GM21576 (cell line): ENCODE measurements at regions not wholly inside any gene's neighbourhood (a gene's known extent, or its start where the extent isn't known, plus 50 kb on each side); places are given as distances from the start of the nearest gene placed in this dataset.
"Not testable (repeated sequence)": the region's sequence is repeated elsewhere in the genome, so short reads cannot be mapped to it uniquely, and the experiment has no call there.

Source experiments
- ATAC-seq: cut with Tn5 transposase; IDR thresholded peaks from one replicate; pipeline ENCODE4 v1.9.1; 2021; ENCODE audit warnings: mild to moderate bottlenecking, moderate library complexity; ENCODE audit not compliant: unreplicated experiment

- ATAC-seq = not testable (repeated sequence)
Measured at GRCh38 chr4:97437998-97438705, 705.1 kb downstream of the STPG2 start.

- no peak for ATAC-seq
Measured at GRCh38 chr4:97453186-97453585, 690.1 kb downstream of the STPG2 start.

GRCh38 chr4:97457253-97457652, 686.0 kb downstream of the STPG2 start:
- ATAC-seq = no peak

- ATAC-seq = no peak
Measured at GRCh38 chr4:97468272-97468671, 675.0 kb downstream of the STPG2 start.

GRCh38 chr4:97475621-97476020, 667.7 kb downstream of the STPG2 start:
- ATAC-seq = no peak

GRCh38 chr4:97477974-97478373, 665.3 kb downstream of the STPG2 start:
- ATAC-seq = no peak

GRCh38 chr4:97479388-97479787, 663.9 kb downstream of the STPG2 start:
- ATAC-seq = no peak

GRCh38 chr4:97491856-97492255, 651.4 kb downstream of the STPG2 start:
- no peak for ATAC-seq

GRCh38 chr4:97493815-97494518, 649.3 kb downstream of the STPG2 start:
- ATAC-seq = no peak

GRCh38 chr4:97496298-97496873, 646.9 kb downstream of the STPG2 start:
- no peak for ATAC-seq

GRCh38 chr4:97498875-97499274, 644.4 kb downstream of the STPG2 start:
- no peak for ATAC-seq

- peak; percentile 92 for ATAC-seq
Measured at GRCh38 chr4:97500423-97500822, 642.9 kb downstream of the STPG2 start.

GRCh38 chr4:97504713-97505112, 638.6 kb downstream of the STPG2 start:
- ATAC-seq = no peak

- no peak for ATAC-seq
Measured at GRCh38 chr4:97507587-97508245, 635.6 kb downstream of the STPG2 start.
